Hepatocyte (in vitro differentiated cells): ENCODE measurements at regions not wholly inside any gene's neighbourhood (a gene's known extent, or its start where the extent isn't known, plus 50 kb on each side); places are given as distances from the start of the nearest gene placed in this dataset.

Experiments
- DNase-seq: peaks from one replicate; pipeline ENCODE4 v3.0.0-alpha.2; 2016; ENCODE audit warnings: low spot score
- H2AFZ ChIP-seq: fragments of 200-600 bp; sonication (generic); 2 replicates; pipeline ENCODE4 v1.6.0; 2016; ENCODE audit warnings: antibody characterized with exemption, mild to moderate bottlenecking
- H3K27ac ChIP-seq: fragments of 200-600 bp; sonication (generic); 2 replicates; pipeline ENCODE4 v1.5.1; 2016; ENCODE audit warnings: mild to moderate bottlenecking
- H3K27me3 ChIP-seq: fragments of 200-600 bp; sonication (generic); 2 replicates; pipeline ENCODE4 v1.6.1; 2016
- H3K36me3 ChIP-seq: fragments of 200-600 bp; sonication (generic); replicated peaks from 2 replicates; pipeline ENCODE4 v1.5.1; 2016; ENCODE audit warnings: low read depth; ENCODE audit not compliant: insufficient read depth
- H3K4me1 ChIP-seq: fragments of 200-600 bp; sonication (generic); 2 replicates; pipeline ENCODE4 v1.5.1; 2016; ENCODE audit warnings: mild to moderate bottlenecking, moderate library complexity; ENCODE audit not compliant: insufficient read depth
- H3K4me2 ChIP-seq: fragments of 200-600 bp; sonication (generic); 2 replicates; pipeline ENCODE4 v1.6.0; 2016
- H3K4me3 ChIP-seq: fragments of 200-600 bp; sonication (generic); 2 replicates; pipeline ENCODE4 v1.5.1; 2016; ENCODE audit warnings: mild to moderate bottlenecking
- H3K79me2 ChIP-seq: fragments of 200-600 bp; sonication (generic); 2 replicates; pipeline ENCODE4 v1.6.0; 2017; ENCODE audit warnings: mild to moderate bottlenecking
- H3K9me2 ChIP-seq: fragments of 200-600 bp; sonication (generic); replicated peaks from 2 replicates; pipeline ENCODE4 v1.6.0; 2017; ENCODE audit warnings: mild to moderate bottlenecking; ENCODE audit not compliant: insufficient read depth
- H3K9me3 ChIP-seq: fragments of 200-600 bp; sonication (generic); 2 replicates; pipeline ENCODE4 v1.5.1; 2016; ENCODE audit warnings: low read depth, mild to moderate bottlenecking
- H4K20me1 ChIP-seq: fragments of 200-600 bp; sonication (generic); 2 replicates; pipeline ENCODE4 v1.6.0; 2016; ENCODE audit warnings: mild to moderate bottlenecking; ENCODE audit not compliant: insufficient read depth, poor library complexity, severe bottlenecking
- EZH2 ChIP-seq: fragments of 200-600 bp; sonication (generic); IDR thresholded peaks from 2 replicates; pipeline ENCODE4 v1.6.1; 2016; ENCODE audit warnings: antibody characterized with exemption, mild to moderate bottlenecking, borderline replicate concordance
- EZH2phosphoT487 ChIP-seq: fragments of 200-600 bp; sonication (generic); IDR thresholded peaks from one replicate; pipeline ENCODE4 v1.6.1; 2018; ENCODE audit warnings: antibody characterized with exemption, mild to moderate bottlenecking, low read depth, moderate library complexity; ENCODE audit not compliant: unreplicated experiment, severe bottlenecking
- WGBS: methylation state at CpG from one replicate; pipeline ENCODE4 v1.1.6; 2016; ENCODE audit warnings: low lambda C conversion rate; ENCODE audit errors: missing lambda C conversion rate; 5-methylcytosine and 5-hydroxymethylcytosine counted together
- TF ChIP-seq, protein P1 (sequence below): fragments of 200-600 bp; sonication (generic); IDR thresholded peaks from 2 replicates; pipeline ENCODE4 v1.5.1; 2016; ENCODE audit warnings: antibody characterized with exemption, mild to moderate bottlenecking; ENCODE audit not compliant: poor library complexity

DNA sequence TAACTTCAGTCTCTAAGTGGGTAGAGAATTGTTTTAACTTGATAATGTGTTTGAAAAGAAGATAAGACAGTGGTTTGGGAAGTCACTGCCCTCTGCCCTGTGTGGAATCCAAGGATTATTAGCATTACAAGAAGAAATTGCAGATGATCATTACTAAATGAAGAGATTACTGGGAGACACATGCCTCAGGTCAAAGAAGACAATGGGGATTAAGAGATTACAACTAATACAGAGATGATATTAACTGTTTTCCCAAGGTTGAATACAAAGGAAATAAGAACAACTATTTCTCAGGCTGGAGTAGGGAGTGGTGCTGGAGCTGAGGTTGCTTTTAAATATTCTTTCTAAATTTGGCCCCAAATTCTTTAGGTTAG is 166.0 kb downstream of the TRMT11 start:
- Histone ChIP-seq H3K4me2 (no peak overlapping the region), H4K20me1 (no peaks in the 10 kb centered on the region), H3K79me2 (no peaks in the 10 kb centered on the region), H3K4me3 (no peak overlapping the region), H3K4me1 (no peaks in the 10 kb centered on the region), H3K36me3 (no peaks in the 10 kb centered on the region), H2AFZ (no peak overlapping the region), H3K27me3 (no peaks in the 10 kb centered on the region), H3K9me3 (no peaks in the 10 kb centered on the region), H3K9me2 (no peaks in the 10 kb centered on the region), H3K27ac (no peak overlapping the region)
- no peak for TF ChIP-seq EZH2
- no peak for TF ChIP-seq EZH2phosphoT487
- TF ChIP-seq, protein P1, sequence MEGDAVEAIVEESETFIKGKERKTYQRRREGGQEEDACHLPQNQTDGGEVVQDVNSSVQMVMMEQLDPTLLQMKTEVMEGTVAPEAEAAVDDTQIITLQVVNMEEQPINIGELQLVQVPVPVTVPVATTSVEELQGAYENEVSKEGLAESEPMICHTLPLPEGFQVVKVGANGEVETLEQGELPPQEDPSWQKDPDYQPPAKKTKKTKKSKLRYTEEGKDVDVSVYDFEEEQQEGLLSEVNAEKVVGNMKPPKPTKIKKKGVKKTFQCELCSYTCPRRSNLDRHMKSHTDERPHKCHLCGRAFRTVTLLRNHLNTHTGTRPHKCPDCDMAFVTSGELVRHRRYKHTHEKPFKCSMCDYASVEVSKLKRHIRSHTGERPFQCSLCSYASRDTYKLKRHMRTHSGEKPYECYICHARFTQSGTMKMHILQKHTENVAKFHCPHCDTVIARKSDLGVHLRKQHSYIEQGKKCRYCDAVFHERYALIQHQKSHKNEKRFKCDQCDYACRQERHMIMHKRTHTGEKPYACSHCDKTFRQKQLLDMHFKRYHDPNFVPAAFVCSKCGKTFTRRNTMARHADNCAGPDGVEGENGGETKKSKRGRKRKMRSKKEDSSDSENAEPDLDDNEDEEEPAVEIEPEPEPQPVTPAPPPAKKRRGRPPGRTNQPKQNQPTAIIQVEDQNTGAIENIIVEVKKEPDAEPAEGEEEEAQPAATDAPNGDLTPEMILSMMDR = no peak
- DNase-seq = no peak

DNA sequence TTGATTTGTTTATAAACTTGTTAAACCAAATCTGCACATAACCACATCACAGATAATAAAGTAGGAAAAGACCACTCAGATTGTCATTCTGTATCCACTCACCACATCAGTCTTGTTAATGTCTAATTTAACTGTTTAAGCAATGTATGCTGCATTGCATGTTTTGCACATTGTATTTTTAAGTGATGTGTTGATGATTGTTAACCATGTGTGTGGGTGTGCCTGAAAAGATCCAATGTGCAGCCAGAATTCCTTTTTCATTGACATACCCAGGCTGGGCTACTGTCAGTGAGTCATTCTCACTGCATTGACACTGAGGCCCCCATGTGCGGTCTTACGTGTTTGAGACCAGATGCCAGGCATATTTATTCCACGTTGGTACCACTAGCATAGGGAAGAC is 167.3 kb downstream of the TRMT11 start:
- H2AFZ ChIP-seq = no peak overlapping the region
- WGBS = 48% methylated on average over 3 of the region's 3 CpGs

GRCh38 chr6:126156973-126157372 is 170.6 kb downstream of the TRMT11 start:
- Histone ChIP-seq H3K27ac (no peak overlapping the region), H3K27me3 (no peaks in the 10 kb centered on the region), H3K4me3 (no peak overlapping the region), H2AFZ (no peak overlapping the region), H3K4me2 (no peak overlapping the region), H3K4me1 (no peaks in the 10 kb centered on the region), H3K9me2 (no peaks in the 10 kb centered on the region), H3K79me2 (no peaks in the 10 kb centered on the region), H3K36me3 (no peaks in the 10 kb centered on the region), H4K20me1 (no peaks in the 10 kb centered on the region), H3K9me3 (no peaks in the 10 kb centered on the region)
- TF ChIP-seq EZH2phosphoT487 (no peak), EZH2 (no peak)
- TF ChIP-seq, protein P1 = no peak
- no peak for DNase-seq
- 79% methylated on average over 1 of the region's 1 CpG for WGBS

More for the DNA sequence above, 167.3 kb downstream of the TRMT11 start:
- H3K9me3 ChIP-seq = no peaks in the 10 kb centered on the region
- no peak overlapping the region for H3K4me2 ChIP-seq
- no peak for DNase-seq
- H3K4me3 ChIP-seq = no peak overlapping the region
- TF ChIP-seq EZH2 (no peak), EZH2phosphoT487 (no peak)
- TF ChIP-seq, protein P1 = no peak
- no peaks in the 10 kb centered on the region for H3K9me2 ChIP-seq
- no peaks in the 10 kb centered on the region for H3K79me2 ChIP-seq
- no peak overlapping the region for H3K27ac ChIP-seq
- no peaks in the 10 kb centered on the region for H4K20me1 ChIP-seq
- H3K4me1 ChIP-seq = no peaks in the 10 kb centered on the region
- no peaks in the 10 kb centered on the region for H3K27me3 ChIP-seq
- no peaks in the 10 kb centered on the region for H3K36me3 ChIP-seq

DNA sequence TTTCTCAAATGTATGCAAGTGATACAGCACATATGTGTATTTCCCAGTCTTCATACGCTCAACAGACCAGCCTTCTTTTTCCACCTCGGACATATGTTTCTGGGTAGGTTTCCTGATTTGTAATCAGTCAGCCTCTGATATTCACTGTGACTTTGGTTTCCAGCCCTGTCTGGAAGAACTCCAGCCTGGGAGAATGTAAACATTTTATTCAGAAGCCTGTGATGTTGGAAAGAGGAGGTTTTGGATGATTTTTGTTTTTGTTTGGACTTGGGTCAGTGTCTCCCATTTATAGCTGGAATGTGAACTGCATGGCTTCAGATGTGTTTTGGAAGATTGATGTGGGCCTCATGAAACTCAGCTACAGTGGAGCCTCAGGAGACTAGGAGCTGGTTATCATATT is 172.2 kb upstream of the CENPW start:
- Histone ChIP-seq H3K79me2 (no peaks in the 10 kb centered on the region), H2AFZ (no peak overlapping the region), H3K27ac (no peak overlapping the region), H3K9me2 (no peaks in the 10 kb centered on the region), H3K4me3 (no peak overlapping the region), H3K4me1 (peaks cover 7% of the 10 kb centered on the region), H4K20me1 (no peaks in the 10 kb centered on the region), H3K27me3 (no peaks in the 10 kb centered on the region), H3K4me2 (no peak overlapping the region), H3K36me3 (no peaks in the 10 kb centered on the region), H3K9me3 (no peaks in the 10 kb centered on the region)
- no peak for DNase-seq
- TF ChIP-seq, protein P1 = no peak
- no peak for TF ChIP-seq EZH2phosphoT487
- TF ChIP-seq EZH2 = no peak
- WGBS = 65% methylated on average over 2 of the region's 2 CpGs
